Osteocyte (in vitro differentiated cells): ENCODE measurements at regions not wholly inside any gene's neighbourhood (a gene's known extent, or its start where the extent isn't known, plus 50 kb on each side); places are given as distances from the start of the nearest gene placed in this dataset.

Experiments
- DNase-seq: peaks from one replicate; pipeline ENCODE4 v3.0.0; 2021; ENCODE audit warnings: mixed read lengths; ENCODE audit not compliant: unreplicated experiment; ENCODE audit errors: extremely low spot score
- H3K27ac Mint-ChIP-seq: one replicate; pipeline ENCODE4 v1.8.0; 2021; ENCODE audit warnings: mild to moderate bottlenecking, mixed read lengths; ENCODE audit not compliant: unreplicated experiment
- H3K27me3 Mint-ChIP-seq: one replicate; pipeline ENCODE4 v1.8.0; 2021; ENCODE audit warnings: mixed read lengths; ENCODE audit not compliant: unreplicated experiment
- H3K36me3 Mint-ChIP-seq: one replicate; pipeline ENCODE4 v1.8.0; 2021; ENCODE audit warnings: mixed read lengths; ENCODE audit not compliant: unreplicated experiment
- H3K4me1 Mint-ChIP-seq: one replicate; pipeline ENCODE4 v1.8.0; 2021; ENCODE audit warnings: mixed read lengths; ENCODE audit not compliant: unreplicated experiment
- H3K4me3 Mint-ChIP-seq: one replicate; pipeline ENCODE4 v1.8.0; 2021; ENCODE audit warnings: mild to moderate bottlenecking, moderate library complexity, mixed read lengths; ENCODE audit not compliant: unreplicated experiment
- H3K9me3 Mint-ChIP-seq: one replicate; pipeline ENCODE4 v1.8.0; 2021; ENCODE audit warnings: mixed read lengths; ENCODE audit not compliant: unreplicated experiment
- CTCF ChIP-seq: fragments of 200-600 bp; sonication (generic); IDR thresholded peaks from 2 replicates; pipeline ENCODE4 v1.5.0; 2021; ENCODE audit warnings: antibody characterized with exemption, mild to moderate bottlenecking, moderate library complexity

GRCh38 chr18:51405683-51406477 lies 208.4 kb upstream of the MEX3C start:
- Mint-ChIP-seq H3K27me3 (peaks cover 27% of the 10 kb centered on the region), H3K27ac (no peak overlapping the region), H3K4me1 (no peaks in the 10 kb centered on the region)

DNA sequence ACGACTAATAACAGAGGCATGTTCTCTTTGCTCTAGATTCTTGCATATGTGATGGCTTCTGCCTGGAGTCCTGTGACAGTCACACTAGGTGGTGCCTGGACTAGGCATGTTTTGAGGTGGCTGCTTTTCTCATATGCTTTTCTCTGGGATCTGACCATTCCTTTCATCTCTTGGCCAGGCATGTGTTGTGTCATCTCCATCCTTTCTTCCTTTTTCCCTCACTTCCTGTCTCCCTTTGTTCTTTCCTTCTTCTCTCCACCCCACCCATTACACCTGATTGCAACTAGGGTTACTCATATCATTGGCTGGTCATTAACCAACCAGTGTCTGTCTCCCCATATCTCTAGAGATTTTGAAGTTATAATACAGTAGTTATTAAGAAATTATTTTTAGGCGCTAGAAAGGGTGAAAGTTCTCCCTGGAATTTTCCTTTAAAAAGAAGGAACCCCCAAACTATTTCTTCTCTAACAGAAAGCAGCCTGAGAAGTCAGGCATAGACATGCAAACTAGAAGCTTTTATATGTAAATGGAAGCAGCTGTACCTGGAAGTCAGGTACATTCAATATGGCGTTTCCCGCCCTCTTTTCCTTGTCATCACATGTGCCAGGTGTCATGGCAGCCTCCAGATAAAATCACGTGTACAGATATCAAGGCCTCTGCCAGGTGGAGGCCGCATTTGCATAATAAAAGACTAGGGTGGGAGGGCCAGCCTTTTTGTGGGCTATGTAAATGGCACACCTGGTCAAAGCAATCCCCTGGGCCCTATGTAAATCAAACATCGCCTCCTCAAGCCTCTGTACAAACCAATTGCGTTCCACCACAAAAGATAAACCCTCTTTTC lies 220.4 kb upstream of the MEX3C start:
- no peaks in the 10 kb centered on the region for H3K9me3 Mint-ChIP-seq
- no peak for DNase-seq
- no peak overlapping the region for H3K4me3 Mint-ChIP-seq
- no peaks in the 10 kb centered on the region for H3K4me1 Mint-ChIP-seq
- peaks cover 21% of the 10 kb centered on the region for H3K27me3 Mint-ChIP-seq
- no peak overlapping the region for H3K27ac Mint-ChIP-seq
- no peaks in the 10 kb centered on the region for H3K36me3 Mint-ChIP-seq
- TF ChIP-seq CTCF: no peak

More at GRCh38 chr18:51405683-51406477, 208.4 kb upstream of the MEX3C start:
- Mint-ChIP-seq H3K4me3 (no peak overlapping the region), H3K9me3 (no peaks in the 10 kb centered on the region), H3K36me3 (no peaks in the 10 kb centered on the region)
- DNase-seq: no peak
- no peak for TF ChIP-seq CTCF

GRCh38 chr18:51425475-51425874 lies 228.0 kb upstream of the MEX3C start:
- Mint-ChIP-seq H3K27ac (no peak overlapping the region), H3K27me3 (peaks cover 7% of the 10 kb centered on the region), H3K36me3 (no peaks in the 10 kb centered on the region), H3K9me3 (peaks cover 6% of the 10 kb centered on the region), H3K4me3 (no peak overlapping the region), H3K4me1 (no peaks in the 10 kb centered on the region)
- no peak for TF ChIP-seq CTCF
- DNase-seq: no peak

DNA sequence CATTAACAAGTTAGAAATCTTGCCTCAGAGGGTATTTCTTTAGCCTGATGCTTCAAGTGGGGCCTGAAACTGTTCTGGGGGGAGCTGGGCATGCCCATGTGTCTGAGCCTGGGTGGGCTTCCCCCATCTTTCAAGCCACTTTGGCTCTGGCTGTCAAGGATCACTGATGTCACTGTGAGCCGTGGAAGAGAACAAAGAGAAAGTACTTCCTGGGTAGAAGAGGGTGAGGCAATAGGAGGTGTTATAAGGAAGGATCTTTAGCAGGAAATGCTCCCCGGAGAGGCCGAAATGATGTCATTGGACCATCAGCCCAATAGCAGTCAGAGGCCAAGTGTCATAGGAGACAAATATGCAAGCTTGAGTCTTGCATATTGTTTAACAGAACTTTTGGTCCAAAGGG lies 228.4 kb upstream of the MEX3C start:
- no peak overlapping the region for H3K4me3 Mint-ChIP-seq
- H3K4me1 Mint-ChIP-seq: no peaks in the 10 kb centered on the region
- H3K27ac Mint-ChIP-seq: no peak overlapping the region
- peaks cover 6% of the 10 kb centered on the region for H3K9me3 Mint-ChIP-seq
- no peaks in the 10 kb centered on the region for H3K36me3 Mint-ChIP-seq
- peaks cover 7% of the 10 kb centered on the region for H3K27me3 Mint-ChIP-seq
- TF ChIP-seq CTCF: no peak
- DNase-seq: no peak

- Mint-ChIP-seq H3K27me3 (peaks cover 7% of the 10 kb centered on the region), H3K36me3 (no peaks in the 10 kb centered on the region), H3K27ac (no peak overlapping the region), H3K4me3 (no peak overlapping the region), H3K4me1 (no peaks in the 10 kb centered on the region), H3K9me3 (peaks cover 6% of the 10 kb centered on the region)
- no peak for TF ChIP-seq CTCF
- no peak for DNase-seq
These were observed 229.5 kb upstream of the MEX3C start for GRCh38 chr18:51426996-51427395.
